Gastrocnemius medialis (tissue), 4 donors: ENCODE measurements at regions not wholly inside any gene's neighbourhood (a gene's known extent, or its start where the extent isn't known, plus 50 kb on each side); places are given as distances from the start of the nearest gene placed in this dataset.

Source experiments
- CTCF ChIP-seq, 5 experiments: fragments of 450-650 bp in 3 of 5; fragments of 200-600 bp in 2 of 5; sonication (generic) in 2 of 5; IDR thresholded peaks in 4 of 5; conservative IDR thresholded peaks in 1 of 5; 1 replicate in 4 of 5; 2 replicates in 1 of 5; pipeline ENCODE4 v1.5.1; 2016 to 2019; ENCODE audit warnings: antibody characterized with exemption in 5 of 5, mild to moderate bottlenecking in 3 of 5, moderate library complexity in 3 of 5
- POLR2A ChIP-seq, 2 donors: fragments of 450-650 bp; IDR thresholded peaks; one replicate each; pipeline ENCODE4 v1.6.1; 2017; ENCODE audit warnings: antibody characterized with exemption in 2 of 2, mild to moderate bottlenecking in 2 of 2, moderate library complexity in 2 of 2

GRCh38 chr1:238568735-238569134 lies 678.0 kb upstream of the ZP4 start:
- no peak for TF ChIP-seq CTCF (IDR thresholded peaks at IDR 0.05 in 4 of 5, conservative IDR thresholded peaks at IDR 0.05 in 1 of 5)
- TF ChIP-seq POLR2A (IDR thresholded peaks at IDR 0.05) = no peak
